HCT116 (cell line): ENCODE measurements at regions not wholly inside any gene's neighbourhood (a gene's known extent, or its start where the extent isn't known, plus 50 kb on each side); places are given as distances from the start of the nearest gene placed in this dataset.

Experiments used
- CEBPB ChIP-seq: IDR thresholded peaks from 2 replicates; pipeline ENCODE4 v1.6.1; 2012; ENCODE audit warnings: low read depth
- ELF1 ChIP-seq: IDR thresholded peaks from 2 replicates; pipeline ENCODE4 v1.6.1; 2012; ENCODE audit warnings: low read depth, borderline replicate concordance
- EZH2 ChIP-seq: fragments of 200-600 bp; sonication (generic); IDR thresholded peaks from 2 replicates; pipeline ENCODE4 v1.6.1; 2017; ENCODE audit warnings: antibody characterized with exemption, mixed run types
- JUND ChIP-seq: IDR thresholded peaks from 2 replicates; pipeline ENCODE4 v1.6.1; 2012
- POLR2A ChIP-seq: IDR thresholded peaks from 2 replicates; pipeline ENCODE4 v1.7.0; 2011; ENCODE audit warnings: borderline replicate concordance; ENCODE audit not compliant: insufficient read depth, insufficient read length; ENCODE audit errors: extremely low read depth
- POLR2AphosphoS5 ChIP-seq: IDR thresholded peaks from 2 replicates; pipeline ENCODE4 v1.6.1; 2011; ENCODE audit warnings: mild to moderate bottlenecking, low read depth, low read length, moderate library complexity
- RAD21 ChIP-seq: IDR thresholded peaks from 2 replicates; pipeline ENCODE4 v1.6.1; 2012; ENCODE audit warnings: low read depth, mild to moderate bottlenecking
- SIN3A ChIP-seq: IDR thresholded peaks from 2 replicates; pipeline ENCODE4 v1.6.1; 2012; ENCODE audit warnings: low read depth
- TCF7L2 ChIP-seq: IDR thresholded peaks from 2 replicates; pipeline ENCODE4 v1.7.0; 2011; ENCODE audit warnings: borderline replicate concordance, inconsistent platforms; ENCODE audit not compliant: insufficient read depth, insufficient read length; ENCODE audit errors: extremely low read depth
- TF ChIP-seq, protein P1 (sequence below), 3 experiments: fragments of 200-600 bp in 1 of 3; sonication (generic) in 1 of 3; IDR thresholded peaks in 2 of 3; conservative IDR thresholded peaks in 1 of 3; 2 replicates each; pipeline ENCODE4 v1.5.1; 2012 to 2017; ENCODE audit warnings: low read depth in 2 of 3, low read length in 2 of 3, antibody characterized with exemption in 1 of 3, borderline replicate concordance in 1 of 3, control low read depth in 1 of 3, mild to moderate bottlenecking in 1 of 3, mixed read lengths in 1 of 3, mixed run types in 1 of 3, moderate library complexity in 1 of 3; ENCODE audit not compliant: insufficient read depth in 1 of 3
- TF ChIP-seq, protein P2 (sequence below): IDR thresholded peaks from 2 replicates; pipeline ENCODE4 v1.6.1; 2012
- TF ChIP-seq, protein P3 (sequence below): IDR thresholded peaks from 2 replicates; pipeline ENCODE4 v1.6.1; 2012; ENCODE audit warnings: low read depth
- TF ChIP-seq, protein P4 (sequence below): IDR thresholded peaks from 2 replicates; pipeline ENCODE4 v1.6.1; 2012

DNA sequence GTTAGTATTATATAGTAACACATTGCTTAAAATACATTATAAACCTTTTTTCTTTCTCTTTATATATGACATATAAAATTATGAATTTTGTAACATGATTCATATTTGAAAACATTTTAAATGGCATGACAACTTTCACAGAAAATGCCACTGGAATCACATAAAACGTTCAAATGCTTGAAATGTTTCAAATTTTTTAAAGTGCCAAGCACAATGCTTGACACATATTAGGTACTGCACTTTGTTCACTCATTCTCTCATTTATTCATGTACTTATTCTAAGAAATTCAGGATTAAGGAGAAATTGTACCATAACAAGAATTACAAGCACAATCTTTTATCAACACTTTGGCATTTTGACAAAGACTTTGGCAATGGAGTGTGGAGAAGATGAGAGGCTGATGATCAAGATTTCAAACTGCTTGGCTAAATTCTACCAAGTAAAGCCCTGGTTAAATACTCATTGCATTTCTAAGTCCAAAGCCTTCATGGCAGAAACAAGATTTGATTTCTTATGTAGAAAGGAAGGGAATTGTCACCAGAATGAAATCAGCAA, 232.2 kb downstream of the C12orf50 start:
- no peak for TF ChIP-seq TCF7L2
- TF ChIP-seq POLR2AphosphoS5 = no peak
- TF ChIP-seq, protein P1, sequence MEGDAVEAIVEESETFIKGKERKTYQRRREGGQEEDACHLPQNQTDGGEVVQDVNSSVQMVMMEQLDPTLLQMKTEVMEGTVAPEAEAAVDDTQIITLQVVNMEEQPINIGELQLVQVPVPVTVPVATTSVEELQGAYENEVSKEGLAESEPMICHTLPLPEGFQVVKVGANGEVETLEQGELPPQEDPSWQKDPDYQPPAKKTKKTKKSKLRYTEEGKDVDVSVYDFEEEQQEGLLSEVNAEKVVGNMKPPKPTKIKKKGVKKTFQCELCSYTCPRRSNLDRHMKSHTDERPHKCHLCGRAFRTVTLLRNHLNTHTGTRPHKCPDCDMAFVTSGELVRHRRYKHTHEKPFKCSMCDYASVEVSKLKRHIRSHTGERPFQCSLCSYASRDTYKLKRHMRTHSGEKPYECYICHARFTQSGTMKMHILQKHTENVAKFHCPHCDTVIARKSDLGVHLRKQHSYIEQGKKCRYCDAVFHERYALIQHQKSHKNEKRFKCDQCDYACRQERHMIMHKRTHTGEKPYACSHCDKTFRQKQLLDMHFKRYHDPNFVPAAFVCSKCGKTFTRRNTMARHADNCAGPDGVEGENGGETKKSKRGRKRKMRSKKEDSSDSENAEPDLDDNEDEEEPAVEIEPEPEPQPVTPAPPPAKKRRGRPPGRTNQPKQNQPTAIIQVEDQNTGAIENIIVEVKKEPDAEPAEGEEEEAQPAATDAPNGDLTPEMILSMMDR (IDR thresholded peaks at IDR 0.05 in 2 of 3, conservative IDR thresholded peaks at IDR 0.05 in 1 of 3; ENCODE audit: borderline replicate concordance in 1 of 3, insufficient read depth in 1 of 3, low read depth in 2 of 3, low read length in 2 of 3) = no peak
- TF ChIP-seq JUND = no peak
- no peak for TF ChIP-seq POLR2A
- TF ChIP-seq EZH2 = no peak
- TF ChIP-seq, protein P2, sequence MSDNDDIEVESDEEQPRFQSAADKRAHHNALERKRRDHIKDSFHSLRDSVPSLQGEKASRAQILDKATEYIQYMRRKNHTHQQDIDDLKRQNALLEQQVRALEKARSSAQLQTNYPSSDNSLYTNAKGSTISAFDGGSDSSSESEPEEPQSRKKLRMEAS = no peak
- TF ChIP-seq, protein P3, sequence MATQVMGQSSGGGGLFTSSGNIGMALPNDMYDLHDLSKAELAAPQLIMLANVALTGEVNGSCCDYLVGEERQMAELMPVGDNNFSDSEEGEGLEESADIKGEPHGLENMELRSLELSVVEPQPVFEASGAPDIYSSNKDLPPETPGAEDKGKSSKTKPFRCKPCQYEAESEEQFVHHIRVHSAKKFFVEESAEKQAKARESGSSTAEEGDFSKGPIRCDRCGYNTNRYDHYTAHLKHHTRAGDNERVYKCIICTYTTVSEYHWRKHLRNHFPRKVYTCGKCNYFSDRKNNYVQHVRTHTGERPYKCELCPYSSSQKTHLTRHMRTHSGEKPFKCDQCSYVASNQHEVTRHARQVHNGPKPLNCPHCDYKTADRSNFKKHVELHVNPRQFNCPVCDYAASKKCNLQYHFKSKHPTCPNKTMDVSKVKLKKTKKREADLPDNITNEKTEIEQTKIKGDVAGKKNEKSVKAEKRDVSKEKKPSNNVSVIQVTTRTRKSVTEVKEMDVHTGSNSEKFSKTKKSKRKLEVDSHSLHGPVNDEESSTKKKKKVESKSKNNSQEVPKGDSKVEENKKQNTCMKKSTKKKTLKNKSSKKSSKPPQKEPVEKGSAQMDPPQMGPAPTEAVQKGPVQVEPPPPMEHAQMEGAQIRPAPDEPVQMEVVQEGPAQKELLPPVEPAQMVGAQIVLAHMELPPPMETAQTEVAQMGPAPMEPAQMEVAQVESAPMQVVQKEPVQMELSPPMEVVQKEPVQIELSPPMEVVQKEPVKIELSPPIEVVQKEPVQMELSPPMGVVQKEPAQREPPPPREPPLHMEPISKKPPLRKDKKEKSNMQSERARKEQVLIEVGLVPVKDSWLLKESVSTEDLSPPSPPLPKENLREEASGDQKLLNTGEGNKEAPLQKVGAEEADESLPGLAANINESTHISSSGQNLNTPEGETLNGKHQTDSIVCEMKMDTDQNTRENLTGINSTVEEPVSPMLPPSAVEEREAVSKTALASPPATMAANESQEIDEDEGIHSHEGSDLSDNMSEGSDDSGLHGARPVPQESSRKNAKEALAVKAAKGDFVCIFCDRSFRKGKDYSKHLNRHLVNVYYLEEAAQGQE = no peak
- TF ChIP-seq RAD21 = no peak
- no peak for TF ChIP-seq CEBPB
- no peak for TF ChIP-seq ELF1
- TF ChIP-seq, protein P4, sequence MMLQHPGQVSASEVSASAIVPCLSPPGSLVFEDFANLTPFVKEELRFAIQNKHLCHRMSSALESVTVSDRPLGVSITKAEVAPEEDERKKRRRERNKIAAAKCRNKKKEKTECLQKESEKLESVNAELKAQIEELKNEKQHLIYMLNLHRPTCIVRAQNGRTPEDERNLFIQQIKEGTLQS = no peak
- no peak for TF ChIP-seq SIN3A
